Immature natural killer cell (primary cell): ENCODE measurements at regions not wholly inside any gene's neighbourhood (a gene's known extent, or its start where the extent isn't known, plus 50 kb on each side); places are given as distances from the start of the nearest gene placed in this dataset.
"Not testable (repeated sequence)": the region's sequence is repeated elsewhere in the genome, so short reads cannot be mapped to it uniquely, and the experiment has no call there.

ENCODE experiments used
- DNase-seq, 3 donors: peaks; one replicate each; pipeline ENCODE4 v3.0.0; 2022; ENCODE audit warnings: mixed read lengths in 1 of 3
- H3K27ac Mint-ChIP-seq, 6 donors: one replicate each; pipeline ENCODE4 v1.8.0; 2020; ENCODE audit warnings: mixed read lengths in 6 of 6, mild to moderate bottlenecking in 5 of 6, inconsistent platforms in 4 of 6, moderate library complexity in 3 of 6
- H3K27me3 Mint-ChIP-seq, 3 donors: one replicate each; pipeline ENCODE4 v1.8.0; 2020 to 2021; ENCODE audit warnings: low read depth in 3 of 3, mild to moderate bottlenecking in 3 of 3, mixed read lengths in 3 of 3, moderate library complexity in 3 of 3, inconsistent platforms in 1 of 3
- H3K36me3 Mint-ChIP-seq, 3 donors: one replicate each; pipeline ENCODE4 v1.8.0; 2020; ENCODE audit warnings: mixed read lengths in 3 of 3, inconsistent platforms in 2 of 3, mild to moderate bottlenecking in 2 of 3
- H3K4me1 Mint-ChIP-seq, 2 donors: one replicate each; pipeline ENCODE4 v1.8.0; 2020; ENCODE audit warnings: inconsistent platforms in 2 of 2, mild to moderate bottlenecking in 2 of 2, mixed read lengths in 2 of 2, moderate library complexity in 1 of 2
- H3K4me3 Mint-ChIP-seq, 5 donors: one replicate each; pipeline ENCODE4 v1.8.0; 2020; ENCODE audit warnings: mild to moderate bottlenecking in 5 of 5, mixed read lengths in 5 of 5, inconsistent platforms in 3 of 5, moderate library complexity in 3 of 5
- H3K9me3 Mint-ChIP-seq, 6 donors: one replicate each; pipeline ENCODE4 v1.8.0; 2020; ENCODE audit warnings: mild to moderate bottlenecking in 6 of 6, mixed read lengths in 6 of 6, inconsistent platforms in 4 of 6, moderate library complexity in 3 of 6

DNA sequence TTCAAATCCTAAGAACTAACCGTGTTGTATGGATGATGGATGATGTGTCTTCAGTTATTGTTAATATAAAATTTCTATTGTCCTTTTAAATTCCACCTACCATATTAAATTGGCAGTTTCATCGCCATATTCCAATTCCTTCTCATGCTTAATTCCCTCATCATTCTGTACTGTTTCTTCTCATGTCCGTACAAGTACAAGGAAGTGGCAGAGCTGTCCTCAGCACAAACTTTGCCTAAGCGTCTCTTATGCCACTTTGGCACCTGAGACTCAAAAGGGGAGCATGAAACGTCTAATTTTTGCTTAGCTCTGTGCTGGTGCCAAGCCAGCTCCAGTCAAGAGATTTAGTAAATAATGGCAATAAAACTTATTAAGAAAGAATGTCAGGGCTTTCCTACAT lies 158.2 kb upstream of the LAMA2 start:
- H3K36me3 Mint-ChIP-seq = no peaks in the 10 kb centered on the region
- DNase-seq = no peak
- peaks cover 0 to 3% (median 0%) of the 10 kb centered on the region in 3 donors for H3K27me3 Mint-ChIP-seq
- no peak overlapping the region for H3K4me3 Mint-ChIP-seq
- no peaks in the 10 kb centered on the region for H3K4me1 Mint-ChIP-seq
- no peak overlapping the region for H3K27ac Mint-ChIP-seq
- no peaks in the 10 kb centered on the region for H3K9me3 Mint-ChIP-seq

DNA sequence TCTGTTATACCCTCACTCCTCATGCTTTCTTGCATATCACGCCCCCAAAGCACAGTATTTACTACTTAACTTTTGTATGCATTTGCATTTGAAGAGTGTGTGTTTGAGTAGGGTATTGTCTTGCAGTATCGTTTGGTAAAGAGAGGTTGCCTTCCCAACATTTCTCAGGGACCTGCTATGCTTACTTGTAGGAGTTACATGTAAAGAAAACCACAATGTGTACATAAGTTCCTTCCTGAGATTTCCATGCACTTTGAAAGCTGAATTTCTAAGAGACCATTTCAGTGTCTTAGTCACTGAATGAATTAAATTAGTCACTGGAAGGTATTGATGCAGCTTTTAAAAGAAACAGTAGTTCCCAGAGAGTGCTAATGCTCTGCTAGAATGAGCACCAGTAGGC lies 159.3 kb upstream of the LAMA2 start:
- no peak overlapping the region for H3K4me3 Mint-ChIP-seq
- H3K4me1 Mint-ChIP-seq = no peaks in the 10 kb centered on the region
- H3K27ac Mint-ChIP-seq = no peak overlapping the region
- no peaks in the 10 kb centered on the region for H3K9me3 Mint-ChIP-seq
- H3K27me3 Mint-ChIP-seq = peaks cover 0 to 3% (median 0%) of the 10 kb centered on the region in 3 donors
- H3K36me3 Mint-ChIP-seq = no peaks in the 10 kb centered on the region
- no peak for DNase-seq

DNA sequence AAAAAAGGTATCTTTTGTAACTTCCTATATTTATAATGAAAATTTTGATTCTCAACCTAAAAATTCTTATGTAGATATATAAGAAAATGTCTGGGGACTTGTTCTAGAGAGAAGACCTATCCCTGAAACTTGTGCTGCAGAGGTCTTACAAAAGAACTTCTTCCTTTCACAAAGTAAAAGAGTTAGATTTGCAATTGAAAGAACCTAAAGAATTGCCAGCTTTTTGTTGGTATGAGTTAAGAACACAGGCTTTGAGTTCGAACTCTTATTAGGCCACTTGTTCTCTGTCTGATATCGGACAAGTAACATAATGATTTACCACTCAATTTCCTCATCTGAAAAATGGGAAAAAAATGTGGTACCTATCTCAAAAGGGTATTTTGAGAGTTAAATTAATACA lies 162.0 kb upstream of the LAMA2 start:
- H3K27me3 Mint-ChIP-seq = peaks cover 0 to 3% (median 2%) of the 10 kb centered on the region in 3 donors
- DNase-seq = no peak
- H3K4me3 Mint-ChIP-seq = no peak overlapping the region
- H3K36me3 Mint-ChIP-seq = no peaks in the 10 kb centered on the region
- no peaks in the 10 kb centered on the region for H3K4me1 Mint-ChIP-seq
- H3K27ac Mint-ChIP-seq = no peak overlapping the region
- H3K9me3 Mint-ChIP-seq = no peaks in the 10 kb centered on the region

DNA sequence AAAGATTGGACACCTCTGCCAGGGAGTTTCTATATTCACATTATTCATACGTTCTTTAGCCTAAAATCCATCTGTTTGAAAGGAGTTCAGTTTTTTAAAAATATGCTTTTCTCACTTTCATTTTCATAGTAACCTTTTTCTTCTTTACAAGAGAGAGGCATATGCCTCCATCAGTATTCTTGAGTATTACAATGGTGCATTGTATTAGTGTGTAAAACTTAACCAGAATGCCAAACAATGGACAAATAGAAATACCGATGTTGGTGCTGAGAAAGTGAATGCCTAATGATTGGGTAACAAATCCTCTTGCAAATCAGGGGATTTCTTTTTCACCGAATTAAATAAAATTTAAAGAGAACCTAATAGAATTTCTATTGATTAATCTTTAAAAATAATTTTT lies 163.2 kb upstream of the LAMA2 start:
- Mint-ChIP-seq H3K27me3 (peaks cover 1 to 3% (median 2%) of the 10 kb centered on the region in 3 donors), H3K4me3 (no peak overlapping the region), H3K9me3 (no peaks in the 10 kb centered on the region), H3K4me1 (no peaks in the 10 kb centered on the region), H3K36me3 (no peaks in the 10 kb centered on the region), H3K27ac (no peak overlapping the region)
- no peak for DNase-seq

DNA sequence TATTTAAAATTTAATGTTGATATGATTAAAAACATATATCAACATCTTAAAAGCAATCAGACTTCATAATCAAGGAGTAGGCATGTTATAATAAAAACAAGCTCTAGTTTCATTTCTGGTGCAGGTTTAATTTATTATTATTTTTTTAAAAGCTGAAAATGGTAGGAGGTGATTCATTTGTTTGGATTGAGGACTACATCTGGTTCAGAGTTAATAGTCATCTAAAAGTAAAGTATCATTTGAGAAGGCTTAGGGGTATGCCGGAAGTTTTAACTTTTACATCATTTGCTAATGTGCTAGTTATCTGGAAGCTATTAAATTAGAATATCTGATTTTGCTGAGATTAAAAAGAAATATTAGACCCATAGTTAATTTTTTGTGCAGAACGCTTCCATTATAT lies 169.5 kb upstream of the LAMA2 start:
- H3K4me3 Mint-ChIP-seq = no peak overlapping the region
- H3K27ac Mint-ChIP-seq = no peak overlapping the region
- DNase-seq = no peak
- H3K9me3 Mint-ChIP-seq = no peaks in the 10 kb centered on the region
- H3K4me1 Mint-ChIP-seq = no peaks in the 10 kb centered on the region
- H3K36me3 Mint-ChIP-seq = no peaks in the 10 kb centered on the region
- H3K27me3 Mint-ChIP-seq = peaks cover 1 to 3% (median 2%) of the 10 kb centered on the region in 3 donors

DNA sequence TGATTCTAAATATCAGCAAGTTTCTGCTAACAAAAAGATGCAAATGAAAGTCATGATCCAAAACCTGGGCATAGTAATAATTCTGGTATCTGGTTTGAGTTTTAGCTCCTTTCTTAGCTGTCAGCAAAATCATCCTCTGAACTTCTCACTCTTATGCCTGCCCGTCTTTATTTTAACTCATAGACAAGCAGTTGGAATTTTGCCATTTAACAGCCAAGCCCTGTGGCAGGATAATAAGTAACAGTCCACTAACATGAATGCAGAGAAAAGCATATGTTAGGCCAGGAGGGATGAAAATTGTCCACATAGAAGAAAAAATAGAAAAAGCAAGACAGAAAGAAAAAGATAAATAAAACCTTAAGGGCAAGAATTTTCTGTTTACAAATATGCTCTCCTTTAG lies 170.0 kb upstream of the LAMA2 start:
- no peak overlapping the region for H3K4me3 Mint-ChIP-seq
- peaks cover 1 to 2% (median 2%) of the 10 kb centered on the region in 3 donors for H3K27me3 Mint-ChIP-seq
- DNase-seq = no peak
- H3K4me1 Mint-ChIP-seq = no peaks in the 10 kb centered on the region
- no peaks in the 10 kb centered on the region for H3K9me3 Mint-ChIP-seq
- no peak overlapping the region for H3K27ac Mint-ChIP-seq
- no peaks in the 10 kb centered on the region for H3K36me3 Mint-ChIP-seq

DNA sequence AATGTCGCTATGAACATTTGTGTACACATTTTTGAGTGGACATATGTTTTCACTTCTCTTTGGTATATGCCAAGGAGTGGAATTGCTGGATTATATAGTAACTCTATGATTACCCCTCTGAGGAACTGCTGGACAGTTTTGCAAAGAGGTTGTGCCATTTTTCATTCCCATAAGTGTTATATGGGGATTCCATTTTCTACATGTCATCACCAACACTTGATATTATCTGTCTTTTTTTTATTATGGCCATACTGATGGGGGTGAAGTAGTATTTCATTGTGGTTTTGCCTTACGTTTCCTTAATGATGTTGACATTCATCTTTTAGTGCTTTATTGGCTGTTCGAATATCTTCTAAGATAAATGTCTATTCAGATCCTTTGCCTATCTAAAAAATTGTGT lies 171.8 kb upstream of the LAMA2 start:
- Mint-ChIP-seq H3K27ac (no peak overlapping the region), H3K4me3 (no peak overlapping the region), H3K27me3 (peaks cover 0 to 1% (median 0%) of the 10 kb centered on the region in 3 donors), H3K36me3 (no peaks in the 10 kb centered on the region), H3K4me1 (no peaks in the 10 kb centered on the region), H3K9me3 (no peaks in the 10 kb centered on the region)
- no peak for DNase-seq

DNA sequence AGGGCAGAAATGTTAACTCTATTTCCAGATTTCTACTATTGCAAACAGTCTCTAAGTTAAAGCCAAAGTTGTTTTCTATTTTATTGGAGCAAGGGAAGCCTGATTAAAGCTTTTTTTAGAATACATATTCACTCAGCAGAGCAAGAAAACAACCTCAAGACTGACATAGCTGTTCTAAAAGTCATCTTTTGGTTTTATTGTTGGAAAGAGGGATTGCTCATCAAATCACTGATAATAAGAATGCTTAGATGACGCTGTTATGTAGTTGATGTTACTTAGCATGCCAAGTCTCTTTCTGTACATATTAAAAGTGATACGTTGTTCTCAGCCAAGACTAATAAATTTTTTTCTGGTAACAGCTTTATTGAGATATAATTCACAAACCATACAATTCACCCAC lies 172.6 kb upstream of the LAMA2 start:
- H3K27me3 Mint-ChIP-seq = peaks cover 0 to 1% (median 0%) of the 10 kb centered on the region in 3 donors
- DNase-seq = no peak
- H3K4me1 Mint-ChIP-seq = no peaks in the 10 kb centered on the region
- H3K27ac Mint-ChIP-seq = no peak overlapping the region
- H3K9me3 Mint-ChIP-seq = no peaks in the 10 kb centered on the region
- no peak overlapping the region for H3K4me3 Mint-ChIP-seq
- H3K36me3 Mint-ChIP-seq = no peaks in the 10 kb centered on the region

DNA sequence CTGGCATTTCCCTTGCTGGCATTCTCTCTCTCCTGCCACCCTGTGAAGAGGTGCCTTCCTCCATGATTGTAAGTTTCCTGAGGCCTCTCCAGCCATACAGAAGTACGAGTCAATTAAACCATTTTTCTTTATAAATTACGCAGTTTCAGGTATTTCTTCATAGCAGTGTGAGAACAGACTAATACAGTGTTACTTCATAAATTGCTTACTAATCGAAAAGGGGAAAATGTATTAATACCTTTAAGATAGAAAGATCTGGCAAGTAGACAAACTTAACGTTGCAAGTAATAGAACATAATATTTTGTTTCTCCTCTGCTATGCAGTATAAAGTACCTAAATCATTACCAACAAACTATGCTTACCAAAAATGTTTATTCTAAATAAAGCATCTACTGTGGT lies 178.3 kb upstream of the LAMA2 start:
- H3K9me3 Mint-ChIP-seq = peaks cover 0 to 3% (median 0%) of the 10 kb centered on the region in 6 donors
- DNase-seq = no peak
- no peak overlapping the region for H3K4me3 Mint-ChIP-seq
- no peaks in the 10 kb centered on the region for H3K36me3 Mint-ChIP-seq
- no peaks in the 10 kb centered on the region for H3K4me1 Mint-ChIP-seq
- no peak overlapping the region for H3K27ac Mint-ChIP-seq
- peaks cover 0 to 5% (median 0%) of the 10 kb centered on the region in 3 donors for H3K27me3 Mint-ChIP-seq

DNA sequence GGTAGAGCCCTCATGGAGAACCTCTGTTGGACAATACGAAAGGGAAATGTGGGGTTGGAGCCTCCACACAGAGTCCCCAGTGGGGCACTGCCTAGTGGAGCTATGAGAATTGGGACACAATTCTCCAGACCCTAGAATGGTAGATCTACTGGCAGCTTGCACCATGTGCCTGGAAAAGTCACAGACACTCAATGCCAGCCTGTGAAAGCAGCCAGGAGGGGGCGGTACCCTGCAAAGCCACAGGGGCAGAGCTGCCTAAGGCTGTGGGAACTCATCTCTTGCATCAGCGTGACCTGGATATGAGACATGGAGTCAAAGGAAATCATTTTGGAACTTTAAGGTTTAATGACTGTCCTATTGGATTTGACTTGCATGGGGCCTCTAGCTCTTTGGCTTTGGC lies 179.1 kb upstream of the LAMA2 start:
- DNase-seq, H3K36me3 Mint-ChIP-seq, H3K27me3 Mint-ChIP-seq, H3K27ac Mint-ChIP-seq, H3K4me1 Mint-ChIP-seq, H3K9me3 Mint-ChIP-seq, H3K4me3 Mint-ChIP-seq: not testable (repeated sequence)

DNA sequence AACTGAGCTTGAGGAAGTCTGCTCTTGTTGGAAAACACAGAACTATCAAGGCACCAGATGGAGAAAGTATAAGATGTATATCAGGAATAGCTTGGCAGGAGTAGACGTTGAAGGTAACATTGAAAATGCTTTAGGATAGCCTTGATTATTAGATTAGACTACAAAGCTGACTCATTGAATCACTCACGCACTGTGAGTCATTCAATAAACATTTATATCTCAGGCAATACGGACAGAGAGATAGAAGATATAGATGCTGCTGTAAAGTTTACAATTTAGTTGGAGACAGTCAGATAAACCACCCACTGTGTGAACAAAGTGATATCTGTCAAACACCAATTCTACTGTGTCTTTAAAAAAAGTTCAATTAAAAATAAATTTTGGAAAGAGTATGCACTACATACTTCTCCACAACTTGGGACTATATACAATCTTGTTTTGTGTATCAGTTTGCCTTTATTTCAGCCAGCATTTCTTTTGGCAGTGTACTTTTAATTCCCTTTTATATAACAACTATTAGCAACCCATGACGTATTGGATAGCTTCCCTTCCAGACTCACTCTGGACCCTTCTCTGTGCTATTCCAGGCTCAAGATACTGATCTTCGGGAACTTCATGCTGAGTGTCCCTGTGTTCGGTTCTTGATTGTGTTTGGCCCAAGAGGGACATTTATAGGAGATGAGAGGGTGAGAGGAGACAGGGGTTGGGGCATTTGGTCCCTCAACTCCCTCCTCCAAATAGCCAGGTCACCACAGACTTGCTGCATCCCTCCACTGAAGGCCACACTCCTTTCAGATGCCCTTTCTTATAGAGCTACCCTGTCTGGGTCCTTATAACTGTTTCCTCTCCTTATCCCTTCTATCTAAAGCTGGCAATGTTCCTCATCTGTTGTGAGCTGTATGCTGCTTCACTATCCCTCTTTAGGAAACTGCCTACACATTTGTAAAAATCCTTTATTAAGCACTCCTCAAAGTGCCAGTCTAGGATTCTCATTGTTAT lies 176.6 kb upstream of the PTPRK start:
- Mint-ChIP-seq H3K4me3 (no peak overlapping the region), H3K27ac (no peak overlapping the region), H3K4me1 (no peaks in the 10 kb centered on the region), H3K27me3 (peaks cover 0 to 5% (median 0%) of the 10 kb centered on the region in 3 donors), H3K9me3 (peaks cover 0 to 1% (median 0%) of the 10 kb centered on the region in 6 donors), H3K36me3 (no peaks in the 10 kb centered on the region)
- no peak for DNase-seq

DNA sequence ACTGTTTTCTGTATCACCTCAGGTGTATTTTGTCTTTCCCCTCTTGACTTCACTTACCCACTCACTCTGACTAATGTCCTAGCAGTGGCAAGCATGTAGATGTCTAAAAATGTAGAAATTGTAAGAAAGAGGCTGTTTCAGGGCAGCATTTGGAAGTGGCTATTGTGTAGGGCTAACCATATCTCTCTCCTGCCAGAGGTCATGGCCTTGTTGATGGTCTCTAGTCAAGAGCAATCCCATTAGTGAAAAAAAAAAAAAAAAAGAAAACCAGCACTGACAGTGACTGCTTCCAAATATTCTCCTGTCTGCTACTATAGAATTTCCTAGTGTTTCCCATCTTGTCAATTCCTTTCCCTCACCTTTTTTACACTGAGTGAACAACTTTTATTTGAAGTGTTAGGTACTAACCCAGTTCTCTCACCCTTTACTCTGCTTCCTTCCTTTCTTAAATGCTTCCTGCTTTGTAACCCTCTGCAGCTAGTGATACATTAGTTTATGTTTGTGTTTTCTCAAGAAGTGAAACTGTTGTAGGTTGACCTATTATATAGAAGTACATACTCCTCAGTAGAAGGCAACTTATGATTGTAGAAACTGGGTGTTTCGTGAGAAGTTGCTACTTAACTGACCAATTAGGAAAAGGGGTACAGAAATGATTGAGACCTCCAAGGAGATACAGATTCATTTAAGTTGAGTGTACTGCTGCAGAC lies 174.1 kb upstream of the PTPRK start:
- H3K9me3 Mint-ChIP-seq = peaks cover 0 to 11% (median 0%) of the 10 kb centered on the region in 6 donors
- no peak overlapping the region for H3K4me3 Mint-ChIP-seq
- no peaks in the 10 kb centered on the region for H3K36me3 Mint-ChIP-seq
- DNase-seq = no peak
- no peak overlapping the region for H3K27ac Mint-ChIP-seq
- H3K4me1 Mint-ChIP-seq = no peaks in the 10 kb centered on the region
- peaks cover 0 to 6% (median 0%) of the 10 kb centered on the region in 3 donors for H3K27me3 Mint-ChIP-seq

DNA sequence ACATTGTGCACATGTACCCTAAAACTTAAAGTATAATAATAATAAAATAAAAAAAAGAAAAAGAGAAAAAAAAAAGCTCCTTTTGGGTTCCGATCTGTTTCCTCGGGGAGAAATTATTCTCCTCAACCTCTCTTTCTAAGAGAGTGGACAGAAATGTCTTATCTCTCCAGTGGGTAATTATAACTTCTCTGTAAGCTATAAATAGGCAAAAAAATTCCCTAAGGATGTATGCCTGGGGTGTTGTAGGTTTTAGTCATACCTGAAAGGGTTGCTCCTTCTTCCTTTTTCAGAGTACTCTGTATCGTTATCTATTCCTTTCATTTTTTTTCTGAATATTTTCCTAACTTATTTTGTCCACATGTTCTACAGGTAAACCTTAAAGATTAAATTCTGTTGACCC lies 169.7 kb upstream of the PTPRK start:
- Mint-ChIP-seq H3K4me3 (no peak overlapping the region), H3K27ac (no peak overlapping the region), H3K27me3 (peaks cover 2 to 10% (median 5%) of the 10 kb centered on the region in 3 donors), H3K36me3 (no peaks in the 10 kb centered on the region), H3K4me1 (no peaks in the 10 kb centered on the region), H3K9me3 (peaks cover 0 to 9% (median 0%) of the 10 kb centered on the region in 6 donors)
- no peak for DNase-seq

DNA sequence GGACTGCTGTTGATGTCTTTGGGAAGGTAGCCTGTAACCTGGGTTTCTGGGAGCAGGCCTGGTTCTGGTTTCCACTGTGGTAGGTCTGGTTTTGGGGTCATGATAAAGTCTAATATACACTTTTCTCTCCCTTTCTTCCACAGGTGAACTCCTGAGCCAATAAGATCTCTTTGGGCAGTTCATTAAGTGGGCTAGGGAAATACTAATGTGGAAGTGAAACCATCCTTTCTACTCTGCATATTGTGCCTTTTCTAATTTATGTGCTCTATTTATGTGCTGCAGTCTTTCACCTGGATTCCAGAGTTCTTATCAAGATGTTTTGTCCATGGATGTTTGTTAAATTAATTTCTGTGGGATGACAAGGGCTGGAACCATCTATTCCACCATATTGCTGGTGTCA lies 165.7 kb upstream of the PTPRK start:
- Mint-ChIP-seq H3K4me3 (no peak overlapping the region), H3K36me3 (no peaks in the 10 kb centered on the region), H3K27me3 (peaks cover 2 to 5% (median 4%) of the 10 kb centered on the region in 3 donors), H3K27ac (no peak overlapping the region), H3K9me3 (peaks cover 0 to 5% (median 0%) of the 10 kb centered on the region in 6 donors), H3K4me1 (no peaks in the 10 kb centered on the region)
- DNase-seq = no peak
